Activated CD8-positive, alpha-beta T cell treated with anti-CD3 and anti-CD28 coated beads, Interleukin-2, amount 10 ng/mL, durations not matched to agents 7 days and 5 days (primary cell): ENCODE measurements at regions not wholly inside any gene's neighbourhood (a gene's known extent, or its start where the extent isn't known, plus 50 kb on each side); places are given as distances from the start of the nearest gene placed in this dataset.
"Not testable (repeated sequence)": the region's sequence is repeated elsewhere in the genome, so short reads cannot be mapped to it uniquely, and the experiment has no call there.

Experiments used
- ATAC-seq: fragments of 150-1000 bp; cut with Tn5 transposase; one replicate; pipeline ENCODE4 v1.10.0; 2021; ENCODE audit warnings: moderate library complexity
- CTCF ChIA-PET: fragments of 350-600 bp; sonication (Branson Sonifier 250); formaldehyde crosslinking; loops from one replicate; lab custom pipeline; 2021; ENCODE audit warnings: antibody characterized with exemption; lab: Charles Lee
- POLR2A ChIA-PET: fragments of 350-600 bp; sonication (Branson Sonifier 250); formaldehyde crosslinking; loops from one replicate; lab custom pipeline; 2021; ENCODE audit warnings: antibody characterized with exemption; lab: Charles Lee
- DNase-seq: peaks from one replicate; pipeline ENCODE4 v3.0.0-alpha.2; 2020
- H3K27ac Mint-ChIP-seq: one replicate; pipeline ENCODE4 v1.8.0; 2021; ENCODE audit warnings: mild to moderate bottlenecking, mixed read lengths
- H3K27me3 Mint-ChIP-seq: one replicate; pipeline ENCODE4 v1.8.0; 2021; ENCODE audit warnings: low read depth, mixed read lengths
- H3K36me3 Mint-ChIP-seq: one replicate; pipeline ENCODE4 v1.8.0; 2021; ENCODE audit warnings: low read depth, mixed read lengths
- H3K4me1 Mint-ChIP-seq: one replicate; pipeline ENCODE4 v1.8.0; 2021; ENCODE audit warnings: low read depth, mixed read lengths
- H3K4me3 Mint-ChIP-seq: one replicate; pipeline ENCODE4 v1.8.0; 2021; ENCODE audit warnings: mild to moderate bottlenecking, mixed read lengths
- H3K9me3 Mint-ChIP-seq: one replicate; pipeline ENCODE4 v1.8.0; 2022; ENCODE audit warnings: mixed read lengths; ENCODE audit not compliant: insufficient read depth

DNA sequence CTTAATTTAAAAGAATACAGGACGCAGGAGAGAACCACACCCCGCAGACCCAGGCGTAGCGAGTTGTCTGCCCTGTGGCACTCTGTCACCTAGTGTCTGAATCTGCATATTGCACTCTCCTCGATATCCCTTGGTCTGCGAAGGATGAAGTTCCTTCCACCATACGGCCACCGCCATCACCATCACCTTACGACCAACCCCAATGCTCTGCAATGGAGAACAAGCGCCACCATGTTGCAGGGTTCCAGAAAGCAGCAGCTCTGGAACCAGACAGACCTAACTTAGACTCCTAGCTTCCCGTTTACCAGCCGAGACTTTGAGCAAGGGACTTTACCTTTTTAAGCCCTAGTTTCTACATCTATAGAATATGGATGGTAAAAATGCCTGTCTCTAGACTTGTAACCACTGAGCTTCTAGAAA is 77.4 kb upstream of the DMRT1 start:
- POLR2A ChIA-PET: interaction anchor here (0.7 kb wide), 1 partner anchor 374 kb away, joined by 3 read pairs; no protein-coding TSS in a partner anchor
- Mint-ChIP-seq H3K4me3 (no peak overlapping the region), H3K27ac (no peak overlapping the region), H3K27me3 (peaks cover 28% of the 10 kb centered on the region), H3K4me1 (peaks cover 22% of the 10 kb centered on the region), H3K36me3 (no peaks in the 10 kb centered on the region), H3K9me3 (no peaks in the 10 kb centered on the region)
- CTCF ChIA-PET: interaction anchor here (0.7 to 3.5 kb wide), 20 partner anchors 9 to 300 kb away, joined by 3 to 29 read pairs (median 4); partner anchors contain the start of gene KANK1
- ATAC-seq (peak; percentile 99), DNase-seq (peak; percentile 74)

DNA sequence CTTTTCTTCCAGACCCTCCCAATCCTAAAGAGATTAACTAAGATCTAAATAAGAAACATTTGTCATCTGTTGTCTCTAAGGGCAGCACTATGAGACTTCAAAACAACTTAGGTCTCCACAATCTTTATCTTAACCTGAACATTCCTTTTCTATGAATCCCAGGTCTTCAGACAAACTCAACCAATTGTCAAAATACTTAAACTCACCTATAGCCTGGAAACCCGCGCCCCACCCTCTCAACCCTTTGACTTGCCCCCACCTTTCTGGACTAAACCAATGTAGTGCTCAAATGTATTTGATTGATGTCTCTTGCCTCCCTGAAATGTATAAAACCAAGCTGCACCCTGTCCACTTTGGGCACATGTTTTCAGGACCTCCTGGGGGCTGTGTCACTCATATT is 76.5 kb upstream of the DMRT1 start:
- Mint-ChIP-seq H3K27me3 (peaks cover 36% of the 10 kb centered on the region), H3K4me3 (no peak overlapping the region), H3K4me1 (peaks cover 21% of the 10 kb centered on the region), H3K27ac (no peak overlapping the region), H3K36me3 (no peaks in the 10 kb centered on the region), H3K9me3 (no peaks in the 10 kb centered on the region)
- DNase-seq: no peak
- no peak for ATAC-seq
- POLR2A ChIA-PET: no interaction called here
- CTCF ChIA-PET: interaction anchor here (0.7 to 3.5 kb wide), 17 partner anchors 9 to 301 kb away, joined by 3 to 29 read pairs (median 4); no protein-coding TSS in a partner anchor

DNA sequence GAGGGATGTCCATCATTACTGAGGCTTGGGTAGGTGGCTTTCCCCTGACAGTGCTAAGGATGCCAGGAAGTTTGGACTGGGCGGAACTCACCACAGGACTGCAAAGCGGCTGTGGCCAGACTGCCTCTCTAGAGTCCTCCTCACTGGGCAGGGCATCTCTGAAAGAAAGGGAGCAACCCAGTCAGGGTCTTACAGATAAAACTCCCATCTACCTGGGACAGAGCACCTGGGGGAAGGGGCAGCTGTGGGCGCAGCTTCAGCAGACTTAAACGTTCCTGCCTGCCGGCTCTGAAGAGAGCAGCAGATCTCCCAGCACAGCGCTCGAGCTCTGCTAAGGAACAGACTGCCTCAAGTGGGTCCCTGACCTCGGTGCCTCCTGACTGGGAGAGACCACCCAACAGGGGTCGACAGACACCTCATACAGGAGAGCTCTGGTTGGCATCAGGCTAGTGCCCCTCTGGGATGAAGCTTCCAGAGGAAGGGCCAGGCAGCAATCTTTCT is 74.4 kb upstream of the DMRT1 start:
- DNase-seq, H3K36me3 Mint-ChIP-seq, H3K4me1 Mint-ChIP-seq, ATAC-seq, H3K27ac Mint-ChIP-seq, H3K9me3 Mint-ChIP-seq, POLR2A ChIA-PET, H3K4me3 Mint-ChIP-seq: not testable (repeated sequence)
- peaks cover 57% of the 10 kb centered on the region for H3K27me3 Mint-ChIP-seq
- CTCF ChIA-PET: interaction anchor here (0.9 to 3.5 kb wide), 2 partner anchors 155 to 297 kb away, joined by 3 to 29 read pairs; no protein-coding TSS in a partner anchor

DNA sequence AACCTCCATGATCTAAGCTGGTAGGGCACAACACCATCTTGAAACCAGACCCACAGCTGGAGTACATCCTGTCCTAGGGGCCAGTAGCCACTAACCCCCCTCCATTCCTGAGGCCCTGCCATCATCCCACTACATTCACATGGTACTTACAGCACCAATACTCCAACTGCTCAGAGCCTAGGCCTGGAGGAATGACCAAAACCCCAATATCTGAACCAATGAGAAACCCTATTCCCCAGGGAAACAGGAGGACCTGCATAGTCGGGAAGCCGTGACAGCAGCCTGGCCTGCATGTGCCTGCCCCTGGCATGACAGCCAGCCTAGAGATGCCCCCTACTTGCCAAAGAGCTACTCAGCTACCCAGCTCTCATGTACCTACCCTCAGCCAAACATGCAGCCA is 65.4 kb upstream of the DMRT1 start:
- H3K36me3 Mint-ChIP-seq: no peaks in the 10 kb centered on the region
- H3K27me3 Mint-ChIP-seq: peaks cover 42% of the 10 kb centered on the region
- CTCF ChIA-PET: interaction anchor here (2.0 kb wide), 1 partner anchor 12 kb away, joined by 6 read pairs; no protein-coding TSS in a partner anchor

DNA sequence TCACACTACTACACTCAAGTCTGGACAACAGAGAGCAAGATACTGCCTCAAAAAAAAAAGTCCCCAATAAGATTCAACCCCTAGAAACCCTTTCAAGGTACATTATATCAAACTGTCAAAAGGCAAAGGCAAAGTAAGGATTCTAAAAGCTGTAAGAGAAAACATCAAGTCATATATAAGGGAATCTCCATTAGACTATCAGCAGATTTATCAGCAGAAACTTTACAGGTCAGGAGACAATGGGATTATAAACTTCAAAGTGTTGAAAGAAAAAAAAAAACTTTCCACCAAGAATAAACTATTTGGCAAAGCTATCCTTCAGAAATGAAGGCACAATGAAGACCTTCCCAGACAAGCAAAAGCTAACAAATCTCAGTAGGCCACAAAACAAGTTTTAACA is 63.5 kb upstream of the DMRT1 start:
- no peak for ATAC-seq
- Mint-ChIP-seq H3K36me3 (no peaks in the 10 kb centered on the region), H3K4me1 (no peaks in the 10 kb centered on the region), H3K9me3 (no peaks in the 10 kb centered on the region), H3K4me3 (no peak overlapping the region), H3K27ac (no peak overlapping the region), H3K27me3 (peaks cover 38% of the 10 kb centered on the region)
- POLR2A ChIA-PET: no interaction called here
- CTCF ChIA-PET: interaction anchor here (0.8 to 1.2 kb wide), 4 partner anchors 12 to 165 kb away, joined by 3 read pairs; no protein-coding TSS in a partner anchor
- no peak for DNase-seq

More for the DNA sequence above, 65.4 kb upstream of the DMRT1 start:
- DNase-seq: no peak
- POLR2A ChIA-PET: no interaction called here
- no peak overlapping the region for H3K27ac Mint-ChIP-seq
- no peak for ATAC-seq
- H3K4me1 Mint-ChIP-seq: no peaks in the 10 kb centered on the region
- no peaks in the 10 kb centered on the region for H3K9me3 Mint-ChIP-seq
- H3K4me3 Mint-ChIP-seq: no peak overlapping the region

DNA sequence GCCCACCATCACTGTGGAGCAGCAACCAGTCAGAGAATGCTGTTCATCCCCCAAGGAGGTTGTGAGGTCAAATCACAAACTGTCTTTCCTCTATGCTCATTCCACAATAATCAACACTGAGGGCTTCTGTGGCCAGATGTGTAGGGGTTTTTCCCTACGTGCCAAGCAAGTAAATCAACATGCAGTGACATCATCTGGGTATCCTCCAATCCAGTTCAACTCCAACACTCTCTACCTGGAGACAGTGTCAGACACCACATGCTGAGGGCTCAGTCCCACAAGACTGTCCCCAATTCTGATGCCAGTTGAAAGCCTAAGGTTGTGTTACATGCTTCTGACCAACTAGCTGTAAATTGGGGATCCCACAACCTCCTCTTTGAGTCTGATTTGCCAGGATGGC is 57.3 kb upstream of the DMRT1 start:
- CTCF ChIA-PET: no interaction called here
- Mint-ChIP-seq H3K9me3 (no peaks in the 10 kb centered on the region), H3K36me3 (no peaks in the 10 kb centered on the region), H3K27ac (no peak overlapping the region), H3K4me3 (no peak overlapping the region), H3K4me1 (no peaks in the 10 kb centered on the region), H3K27me3 (peaks cover 20% of the 10 kb centered on the region)
- POLR2A ChIA-PET: no interaction called here
- ATAC-seq (no peak), DNase-seq (no peak)

DNA sequence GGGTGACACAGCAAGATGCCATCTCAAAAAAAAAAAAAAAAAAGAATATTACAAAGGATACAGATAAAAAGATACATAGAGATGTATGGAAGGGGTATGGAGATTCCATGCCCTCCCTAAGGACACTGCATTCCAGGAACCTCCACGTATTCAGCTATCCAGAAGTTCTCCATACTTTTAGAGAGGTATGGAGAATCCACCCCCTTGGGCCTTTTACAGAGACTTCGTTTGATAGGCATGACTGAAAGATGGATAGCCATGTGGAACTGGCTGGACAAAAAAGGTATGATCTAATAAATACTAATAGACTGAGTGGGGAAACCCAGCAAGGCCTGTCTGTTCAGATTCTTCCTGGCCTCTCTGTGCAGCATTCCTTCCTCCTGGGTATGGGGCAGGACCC is 56.6 kb upstream of the DMRT1 start:
- Mint-ChIP-seq H3K27ac (peak overlapping the region; percentile 22), H3K4me1 (no peaks in the 10 kb centered on the region), H3K4me3 (no peak overlapping the region), H3K27me3 (peaks cover 15% of the 10 kb centered on the region), H3K36me3 (no peaks in the 10 kb centered on the region), H3K9me3 (no peaks in the 10 kb centered on the region)
- CTCF ChIA-PET: no interaction called here
- ATAC-seq (no peak), DNase-seq (no peak)
- POLR2A ChIA-PET: no interaction called here

DNA sequence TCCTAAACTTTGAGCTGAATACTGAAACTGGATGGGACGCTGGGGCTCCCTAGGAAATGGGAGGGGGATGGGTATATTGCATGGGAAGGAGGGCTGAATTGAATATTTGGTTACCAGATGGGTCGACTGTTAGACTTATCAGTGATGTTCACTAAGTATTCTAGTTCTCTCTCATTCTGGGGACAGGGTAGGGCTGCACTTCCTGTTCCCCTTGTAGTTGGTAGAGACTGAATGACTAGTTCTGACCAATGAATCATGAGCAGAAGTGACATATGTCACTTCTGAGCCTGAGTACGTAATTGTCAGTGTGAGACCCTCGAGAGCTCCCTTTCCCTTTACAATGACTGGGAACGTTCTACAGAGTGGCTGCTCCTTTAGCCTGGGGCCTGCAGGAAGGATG is 55.5 kb upstream of the DMRT1 start:
- H3K27ac Mint-ChIP-seq: no peak overlapping the region

DNA sequence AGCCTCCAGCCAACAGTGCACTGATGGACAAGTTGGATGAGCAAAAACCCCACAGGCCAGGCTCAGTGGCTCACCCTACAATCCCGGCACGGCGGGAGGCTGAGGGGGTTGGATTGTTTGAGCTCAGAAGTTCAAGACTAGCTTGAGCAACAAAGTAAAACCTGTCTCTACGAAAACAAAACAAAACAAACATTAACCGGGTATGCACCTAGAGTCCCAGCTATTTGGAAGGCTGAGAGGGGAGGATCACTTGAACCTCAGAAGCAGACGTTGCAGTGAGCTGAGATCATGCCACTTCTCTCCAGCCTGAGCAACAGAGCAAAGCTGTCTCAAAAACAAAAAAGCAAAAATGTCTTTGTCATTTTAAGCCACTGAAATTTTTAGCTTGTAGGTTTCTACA is 55.1 kb upstream of the DMRT1 start:
- POLR2A ChIA-PET: no interaction called here
- CTCF ChIA-PET: interaction anchor here (2.9 kb wide), 1 partner anchor 22 kb away, joined by 11 read pairs; no protein-coding TSS in a partner anchor
- ATAC-seq: no peak

More for the DNA sequence above, 55.5 kb upstream of the DMRT1 start:
- H3K4me3 Mint-ChIP-seq: no peak overlapping the region
- DNase-seq (no peak), ATAC-seq (no peak)
- no peaks in the 10 kb centered on the region for H3K4me1 Mint-ChIP-seq
- POLR2A ChIA-PET: no interaction called here
- no peaks in the 10 kb centered on the region for H3K36me3 Mint-ChIP-seq
- H3K9me3 Mint-ChIP-seq: no peaks in the 10 kb centered on the region
- CTCF ChIA-PET: interaction anchor here (2.9 kb wide), 1 partner anchor 22 kb away, joined by 11 read pairs; no protein-coding TSS in a partner anchor
- H3K27me3 Mint-ChIP-seq: peaks cover 11% of the 10 kb centered on the region

DNA sequence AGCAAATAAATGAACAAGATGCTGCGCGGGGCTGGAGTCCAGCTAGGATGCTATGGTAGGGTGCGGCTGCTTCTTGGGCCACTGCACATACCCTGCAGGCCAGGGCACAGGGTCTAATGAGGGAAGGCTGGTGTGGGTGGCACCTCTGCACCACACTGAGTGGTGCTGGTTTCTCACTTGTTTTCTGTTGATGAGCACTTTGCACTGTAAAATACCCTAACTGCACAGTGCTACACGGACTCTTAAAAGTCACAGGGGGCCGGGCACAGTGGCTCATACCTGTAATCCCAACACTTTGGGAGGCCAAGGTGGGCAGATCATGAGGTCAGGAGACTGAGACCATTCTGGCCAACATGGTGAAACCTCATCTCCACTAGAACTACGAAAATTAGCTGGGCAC is 52.7 kb upstream of the DMRT1 start:
- ChIA-PET POLR2A (no interaction called here), CTCF (no interaction called here)
- Mint-ChIP-seq H3K4me3 (no peak overlapping the region), H3K9me3 (no peaks in the 10 kb centered on the region), H3K4me1 (no peaks in the 10 kb centered on the region), H3K27ac (no peak overlapping the region), H3K36me3 (no peaks in the 10 kb centered on the region), H3K27me3 (peaks cover 3% of the 10 kb centered on the region)
- DNase-seq (no peak), ATAC-seq (no peak)

More for the DNA sequence above, 55.1 kb upstream of the DMRT1 start:
- Mint-ChIP-seq H3K36me3 (no peaks in the 10 kb centered on the region), H3K9me3 (no peaks in the 10 kb centered on the region), H3K27ac (no peak overlapping the region), H3K4me1 (no peaks in the 10 kb centered on the region), H3K27me3 (peaks cover 8% of the 10 kb centered on the region), H3K4me3 (no peak overlapping the region)
- no peak for DNase-seq
